ENCODE measurements at regions not wholly inside any gene's neighbourhood (a gene's known extent, or its start where the extent isn't known, plus 50 kb on each side); places are given as distances from the start of the nearest gene placed in this dataset.
"Not testable (repeated sequence)": the region's sequence is repeated elsewhere in the genome, so short reads cannot be mapped to it uniquely, and the experiment has no call there.

DNA sequence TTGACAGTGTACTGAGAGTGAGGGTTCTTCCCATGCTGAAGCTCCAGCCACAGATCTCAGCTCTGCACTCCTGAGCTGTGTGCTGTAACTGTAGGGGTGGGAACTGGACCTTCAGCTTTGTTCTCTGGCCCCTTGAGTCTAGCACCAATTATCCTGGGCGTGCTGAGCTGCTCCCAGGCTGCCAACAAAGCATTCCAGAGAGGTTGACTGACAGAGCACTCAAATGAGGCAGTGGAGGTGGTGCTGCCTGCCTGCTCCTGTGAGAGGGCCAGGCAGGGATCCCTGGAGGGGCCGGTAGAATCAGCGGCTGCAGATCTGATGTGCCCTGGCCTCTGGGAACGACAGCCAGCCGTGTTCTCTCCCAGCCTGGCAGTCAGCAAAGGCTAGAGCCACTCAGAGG lies 375.7 kb upstream of the AADAT start:
- Mint-ChIP-seq H3K4me3 (ENCODE audit: unreplicated experiment) (no peak overlapping the region), H3K36me3 (ENCODE audit: insufficient read depth, unreplicated experiment) (no peaks in the 10 kb centered on the region), H3K9me3 (ENCODE audit: unreplicated experiment) (no peaks in the 10 kb centered on the region), H3K27ac (ENCODE audit: unreplicated experiment) (no peak overlapping the region), H3K4me1 (ENCODE audit: low read depth, unreplicated experiment) (no peaks in the 10 kb centered on the region), H3K27me3 (ENCODE audit: insufficient read depth, unreplicated experiment) (no peaks in the 10 kb centered on the region)
- H3K36me3 ChIP-seq (ENCODE audit: control insufficient read depth, insufficient read depth, low read length) = no peaks in the 10 kb centered on the region
- TF ChIP-seq, protein P1, sequence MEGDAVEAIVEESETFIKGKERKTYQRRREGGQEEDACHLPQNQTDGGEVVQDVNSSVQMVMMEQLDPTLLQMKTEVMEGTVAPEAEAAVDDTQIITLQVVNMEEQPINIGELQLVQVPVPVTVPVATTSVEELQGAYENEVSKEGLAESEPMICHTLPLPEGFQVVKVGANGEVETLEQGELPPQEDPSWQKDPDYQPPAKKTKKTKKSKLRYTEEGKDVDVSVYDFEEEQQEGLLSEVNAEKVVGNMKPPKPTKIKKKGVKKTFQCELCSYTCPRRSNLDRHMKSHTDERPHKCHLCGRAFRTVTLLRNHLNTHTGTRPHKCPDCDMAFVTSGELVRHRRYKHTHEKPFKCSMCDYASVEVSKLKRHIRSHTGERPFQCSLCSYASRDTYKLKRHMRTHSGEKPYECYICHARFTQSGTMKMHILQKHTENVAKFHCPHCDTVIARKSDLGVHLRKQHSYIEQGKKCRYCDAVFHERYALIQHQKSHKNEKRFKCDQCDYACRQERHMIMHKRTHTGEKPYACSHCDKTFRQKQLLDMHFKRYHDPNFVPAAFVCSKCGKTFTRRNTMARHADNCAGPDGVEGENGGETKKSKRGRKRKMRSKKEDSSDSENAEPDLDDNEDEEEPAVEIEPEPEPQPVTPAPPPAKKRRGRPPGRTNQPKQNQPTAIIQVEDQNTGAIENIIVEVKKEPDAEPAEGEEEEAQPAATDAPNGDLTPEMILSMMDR (IDR thresholded peaks at IDR 0.05; ENCODE audit: insufficient read depth in 1 of 2, low read depth in 1 of 2, low read length in 1 of 2, severe bottlenecking in 1 of 2, unreplicated experiment in 1 of 2) = no peak
- no peaks in the 10 kb centered on the region for H3K27me3 ChIP-seq (replicated peaks; ENCODE audit: control insufficient read depth, insufficient read depth, low read length)
- CTCF ChIA-PET = no interaction called here
- no peaks in the 10 kb centered on the region for H3K9me3 ChIP-seq
- POLR2A ChIA-PET = no interaction called here
- H3K4me1 ChIP-seq = no peaks in the 10 kb centered on the region
- no peak overlapping the region for H3K4me3 ChIP-seq (ENCODE audit: low read depth, low read length)
- no TSS peak for BruUV-seq (replicated peaks)
- DNase-seq = no peak
- intact Hi-C loops (cut with micrococcal nuclease; ENCODE audit: unreplicated experiment) = no loop called here

DNA sequence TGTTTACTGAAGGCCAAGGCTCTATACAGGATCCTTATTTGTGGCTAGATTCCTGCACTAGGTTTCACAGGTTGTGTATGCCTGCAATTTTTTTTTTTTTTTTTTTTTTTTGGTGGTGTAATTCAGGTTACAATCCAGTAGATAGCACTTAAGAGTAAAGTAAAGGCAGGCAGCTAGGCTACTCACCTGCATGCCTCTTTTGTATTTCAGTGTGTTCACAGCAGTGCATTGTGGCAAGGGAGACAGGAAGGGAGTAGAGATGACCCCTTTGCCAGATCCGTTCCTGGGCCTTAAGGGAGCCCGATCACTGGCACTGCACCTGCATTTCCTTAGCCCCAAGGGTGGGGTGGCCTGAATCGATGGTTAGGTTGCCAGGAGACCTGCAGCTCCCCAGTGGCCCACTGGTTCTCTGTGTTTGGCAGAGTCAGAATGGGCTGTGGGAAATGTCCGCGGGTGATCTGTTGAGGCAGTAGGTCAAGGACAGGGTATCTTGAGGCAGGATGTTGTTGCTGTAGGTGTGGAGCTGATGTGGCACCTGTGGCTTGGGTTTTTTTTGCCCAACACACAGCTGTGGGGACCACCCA lies 374.9 kb upstream of the AADAT start:
- DNase-seq = no peak
- intact Hi-C loops (cut with micrococcal nuclease; ENCODE audit: unreplicated experiment) = no loop called here
- H3K9me3 ChIP-seq = no peaks in the 10 kb centered on the region
- no TSS peak for BruUV-seq (replicated peaks)
- no peak overlapping the region for H3K27ac Mint-ChIP-seq (ENCODE audit: unreplicated experiment)
- no peaks in the 10 kb centered on the region for H3K9me3 Mint-ChIP-seq (ENCODE audit: unreplicated experiment)
- no peak overlapping the region for H3K4me3 Mint-ChIP-seq (ENCODE audit: unreplicated experiment)
- CTCF ChIA-PET = interaction anchor here (0.7 kb wide), 1 partner anchor 1585 kb away, joined by 4 read pairs; no protein-coding TSS in a partner anchor
- H3K4me1 Mint-ChIP-seq (ENCODE audit: low read depth, unreplicated experiment) = no peaks in the 10 kb centered on the region
- TF ChIP-seq, protein P1 (IDR thresholded peaks at IDR 0.05; ENCODE audit: insufficient read depth in 1 of 2, low read depth in 1 of 2, low read length in 1 of 2, severe bottlenecking in 1 of 2, unreplicated experiment in 1 of 2) = no peak
- no peaks in the 10 kb centered on the region for H3K27me3 Mint-ChIP-seq (ENCODE audit: insufficient read depth, unreplicated experiment)
- POLR2A ChIA-PET = no interaction called here
- H3K36me3 ChIP-seq (ENCODE audit: control insufficient read depth, insufficient read depth, low read length) = no peaks in the 10 kb centered on the region
- H3K27me3 ChIP-seq (replicated peaks; ENCODE audit: control insufficient read depth, insufficient read depth, low read length) = no peaks in the 10 kb centered on the region
- H3K4me3 ChIP-seq (ENCODE audit: low read depth, low read length) = no peak overlapping the region
- no peaks in the 10 kb centered on the region for H3K4me1 ChIP-seq
- H3K36me3 Mint-ChIP-seq (ENCODE audit: insufficient read depth, unreplicated experiment) = no peaks in the 10 kb centered on the region

DNA sequence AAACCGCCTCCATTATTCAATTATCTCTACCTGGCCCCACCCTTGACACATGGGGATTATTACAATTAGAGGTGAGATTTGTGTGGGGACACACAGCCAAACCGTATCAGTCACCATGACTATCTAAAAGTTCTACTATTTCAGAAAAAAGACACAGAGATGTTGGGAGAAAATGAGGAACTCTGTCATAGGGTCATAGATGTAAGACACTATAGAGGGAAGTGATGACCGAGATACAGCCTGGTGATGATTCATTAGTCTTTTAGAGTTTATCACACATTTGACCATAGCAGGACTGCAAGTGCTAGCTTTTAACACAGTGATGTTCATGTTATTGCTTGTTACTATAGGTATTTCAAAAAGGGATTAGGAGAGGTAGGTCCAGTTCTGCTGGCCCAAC lies 357.0 kb upstream of the AADAT start:
- Histone ChIP-seq H3K36me3 (ENCODE audit: control insufficient read depth, insufficient read depth, low read length) (no peaks in the 10 kb centered on the region), H3K27me3 (replicated peaks; ENCODE audit: control insufficient read depth, insufficient read depth, low read length) (no peaks in the 10 kb centered on the region), H3K4me1 (no peaks in the 10 kb centered on the region), H3K4me3 (ENCODE audit: low read depth, low read length) (no peak overlapping the region), H3K9me3 (no peaks in the 10 kb centered on the region)
- H3K27me3 Mint-ChIP-seq (ENCODE audit: insufficient read depth, unreplicated experiment) = no peaks in the 10 kb centered on the region
- no peaks in the 10 kb centered on the region for H3K9me3 Mint-ChIP-seq (ENCODE audit: unreplicated experiment)
- intact Hi-C loops (cut with micrococcal nuclease; ENCODE audit: unreplicated experiment) = no loop called here
- H3K4me3 Mint-ChIP-seq (ENCODE audit: unreplicated experiment) = no peak overlapping the region
- POLR2A ChIA-PET = no interaction called here
- TF ChIP-seq, protein P1 (IDR thresholded peaks at IDR 0.05; ENCODE audit: insufficient read depth in 1 of 2, low read depth in 1 of 2, low read length in 1 of 2, severe bottlenecking in 1 of 2, unreplicated experiment in 1 of 2) = no peak
- BruUV-seq (replicated peaks) = no TSS peak
- CTCF ChIA-PET = no interaction called here
- no peaks in the 10 kb centered on the region for H3K36me3 Mint-ChIP-seq (ENCODE audit: insufficient read depth, unreplicated experiment)
- no peak for DNase-seq
- H3K4me1 Mint-ChIP-seq (ENCODE audit: low read depth, unreplicated experiment) = no peaks in the 10 kb centered on the region
- H3K27ac Mint-ChIP-seq (ENCODE audit: unreplicated experiment) = no peak overlapping the region

DNA sequence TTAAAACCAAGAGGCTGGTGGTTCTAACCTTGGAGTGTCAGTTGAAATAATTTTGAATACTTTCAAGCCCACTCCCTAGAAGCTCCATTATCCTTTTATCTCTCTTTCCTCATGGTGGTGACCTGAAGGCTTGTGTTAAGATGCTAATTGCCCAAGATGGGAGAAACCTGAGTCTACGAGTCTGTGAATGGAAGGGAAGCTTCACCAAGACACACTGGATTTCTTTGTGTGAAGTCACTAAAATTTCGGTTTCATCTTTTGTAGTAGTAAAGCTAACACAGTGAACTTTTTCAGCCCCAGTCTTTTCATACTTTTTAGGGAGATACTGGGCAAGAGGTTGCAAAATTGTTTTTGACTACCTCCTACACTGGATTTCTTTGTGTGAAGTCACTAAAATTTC lies 351.4 kb upstream of the AADAT start:
- H3K27ac Mint-ChIP-seq (ENCODE audit: unreplicated experiment); H3K9me3 Mint-ChIP-seq (ENCODE audit: unreplicated experiment); POLR2A ChIA-PET; H3K4me1 Mint-ChIP-seq (ENCODE audit: low read depth, unreplicated experiment); H3K27me3 Mint-ChIP-seq (ENCODE audit: insufficient read depth, unreplicated experiment); H3K27me3 ChIP-seq (replicated peaks; ENCODE audit: control insufficient read depth, insufficient read depth, low read length); H3K36me3 Mint-ChIP-seq (ENCODE audit: insufficient read depth, unreplicated experiment); H3K9me3 ChIP-seq; intact Hi-C loops (cut with micrococcal nuclease; ENCODE audit: unreplicated experiment); H3K36me3 ChIP-seq (ENCODE audit: control insufficient read depth, insufficient read depth, low read length); BruUV-seq (replicated peaks); H3K4me3 Mint-ChIP-seq (ENCODE audit: unreplicated experiment); DNase-seq; H3K4me3 ChIP-seq (ENCODE audit: low read depth, low read length); H3K4me1 ChIP-seq; CTCF ChIA-PET: not testable (repeated sequence)
